Pancreas (tissue), 10 donors: ENCODE measurements at regions not wholly inside any gene's neighbourhood (a gene's known extent, or its start where the extent isn't known, plus 50 kb on each side); places are given as distances from the start of the nearest gene placed in this dataset.

Experiments
- ATAC-seq, 4 donors: fragments of 200-7000 bp; cut with Tn5 transposase; one replicate each; pipeline versions ENCODE4 v1.8.0 to v1.9.1; 2020; ENCODE audit warnings: mild to moderate bottlenecking in 4 of 4, moderate library complexity in 4 of 4
- DNase-seq, 6 donors: peaks; one replicate each; pipeline ENCODE4 v3.0.0-alpha.2; 2020
- FAIRE-seq: peaks from 2 replicates; lab custom pipeline; 2012; peaks lifted over from hg19 to GRCh38; lab: Jason Lieb, UNC
- H3K27ac ChIP-seq, 4 donors: fragments of 200-600 bp; sonication (generic); 1 replicate in 3 of 4; 2 replicates in 1 of 4; pipeline versions ENCODE4 v1.5.0 to v1.8.0; 2020
- H3K27me3 ChIP-seq, 4 donors: fragments of 200-600 bp; one replicate each; pipeline ENCODE4 v1.8.0; 2021
- H3K36me3 ChIP-seq, 3 donors: fragments of 200-600 bp; sonication (generic) in 1 of 3; one replicate each; pipeline versions ENCODE4 v1.5.0 to v1.8.0; 2020 to 2021
- H3K4me1 ChIP-seq, 3 donors: fragments of 200-600 bp; one replicate each; pipeline ENCODE4 v1.8.0; 2021
- H3K4me3 ChIP-seq, 4 donors: fragments of 200-600 bp; sonication (generic) in 2 of 4; one replicate each; pipeline versions ENCODE4 v1.5.0 to v1.8.0; 2020 to 2021
- H3K9me3 ChIP-seq, 4 donors: fragments of 200-600 bp; one replicate each; pipeline ENCODE4 v1.8.0; 2021
- CTCF ChIP-seq, 4 donors: fragments of 200-600 bp; sonication (generic) in 3 of 4; IDR thresholded peaks; one replicate each; pipeline versions ENCODE4 v1.5.0 to v1.8.0; 2021; ENCODE audit warnings: antibody characterized with exemption in 4 of 4
- WGBS, 2 donors: extraction: QIAGEN DNeasy Blood & Tissue Kit; methylation state at CpG; one replicate each; pipeline ENCODE4 v1.1.7; 2013; 5-methylcytosine and 5-hydroxymethylcytosine counted together
- intact Hi-C, 3 donors: fragments of 100-400 bp; cut with DNase I; formaldehyde crosslinking; loops; one replicate each; pipeline versions ENCODE4 v1.11.1 to v1.14.2; 2022
- donor health status: healthy with polysubstance abuse.
- donor health status: DM: no; HTN: no; CAD: no; lungs with moderate emphysema.
- donor health status: DM: no; HTN: no; CAD: no.
- donor health status: control.
- donor health status: control.
- donor health status: Bipolar disorder and iron deficiency.
- donor health status: DM: yes; HTN: yes; CAD: no.
- donor health status: DM: no; HTN: no; CAD: no.
- donor health status: DM: no; HTN: no; CAD: no.
- donor health status: DM: yes; HTN: yes; CAD: no.

- no peak overlapping the region for H3K4me3 ChIP-seq
- no peaks in the 10 kb centered on the region for H3K9me3 ChIP-seq
- no peak for DNase-seq
- H3K27ac ChIP-seq = no peak overlapping the region
- no peaks in the 10 kb centered on the region for H3K27me3 ChIP-seq
- FAIRE-seq = no peak
- no peak for TF ChIP-seq CTCF (IDR thresholded peaks at IDR 0.05)
- WGBS, 2 donors = 21 to 25% methylated on average over 1 of the region's 1 CpG
- intact Hi-C loops = no loop called here
- no peak for ATAC-seq
- no peaks in the 10 kb centered on the region for H3K4me1 ChIP-seq
- no peaks in the 10 kb centered on the region for H3K36me3 ChIP-seq
Measured at GRCh38 chr1:188432427-188432826, 1603.7 kb downstream of the PLA2G4A start.

DNA sequence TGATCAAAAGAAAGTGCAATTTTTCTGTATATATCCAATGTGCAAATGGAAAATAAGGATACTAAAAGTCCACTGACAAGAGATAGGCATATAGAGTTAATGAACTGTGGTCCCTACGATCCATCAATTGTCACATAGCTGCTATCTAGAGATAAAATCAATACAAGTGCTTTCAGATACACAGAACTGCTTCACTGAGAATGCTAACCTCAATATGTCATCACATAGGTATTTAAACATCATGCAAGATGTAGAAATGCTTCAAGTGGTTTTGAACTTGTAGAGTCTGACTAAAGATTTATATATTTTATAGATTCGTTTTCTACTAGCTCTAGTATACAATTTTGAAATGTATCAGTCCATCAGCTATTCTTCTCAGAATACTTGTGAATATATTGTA is 1604.7 kb downstream of the PLA2G4A start:
- no peak for ATAC-seq
- intact Hi-C loops = no loop called here
- 20 to 21% methylated on average over 2 of the region's 2 CpGs for WGBS, 2 donors
- FAIRE-seq = no peak
- no peak for TF ChIP-seq CTCF (IDR thresholded peaks at IDR 0.05)
- no peak overlapping the region for H3K4me3 ChIP-seq
- no peak overlapping the region for H3K27ac ChIP-seq
- no peak for DNase-seq
- no peaks in the 10 kb centered on the region for H3K9me3 ChIP-seq
- H3K27me3 ChIP-seq = no peaks in the 10 kb centered on the region
- no peaks in the 10 kb centered on the region for H3K36me3 ChIP-seq
- no peaks in the 10 kb centered on the region for H3K4me1 ChIP-seq

DNA sequence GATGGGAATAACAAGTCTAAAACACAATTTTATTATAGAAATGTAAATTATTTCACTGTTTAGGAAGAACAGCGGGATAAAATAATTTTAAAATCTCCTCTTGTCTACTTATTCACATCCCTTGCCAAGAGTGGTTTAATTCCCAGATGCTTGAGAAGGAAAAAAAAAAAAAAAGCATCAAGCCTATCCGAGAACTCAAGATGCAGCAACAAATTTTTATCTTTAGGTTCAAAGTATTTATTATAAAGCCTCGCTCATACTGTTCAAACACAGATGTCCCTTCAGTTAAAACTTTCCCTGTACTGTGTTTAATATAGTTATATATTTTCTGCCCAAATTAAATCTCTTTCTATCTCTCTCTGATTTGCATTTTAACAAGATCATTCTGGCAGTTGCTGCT is 1615.8 kb downstream of the PLA2G4A start:
- intact Hi-C loops = no loop called here
- no peak for TF ChIP-seq CTCF (IDR thresholded peaks at IDR 0.05)
- ATAC-seq (no peak), FAIRE-seq (no peak), DNase-seq (no peak)
- WGBS, 2 donors = 50 to 52% methylated on average over 3 of the region's 3 CpGs
- Histone ChIP-seq H3K27ac (no peak overlapping the region), H3K9me3 (no peaks in the 10 kb centered on the region), H3K27me3 (no peaks in the 10 kb centered on the region), H3K36me3 (no peaks in the 10 kb centered on the region), H3K4me3 (no peak overlapping the region), H3K4me1 (no peaks in the 10 kb centered on the region)

GRCh38 chr1:188462837-188463236 is 1634.1 kb downstream of the PLA2G4A start:
- Histone ChIP-seq H3K36me3 (no peaks in the 10 kb centered on the region), H3K27me3 (no peaks in the 10 kb centered on the region), H3K9me3 (no peaks in the 10 kb centered on the region), H3K4me1 (no peaks in the 10 kb centered on the region), H3K27ac (no peak overlapping the region), H3K4me3 (no peak overlapping the region)
- ATAC-seq (no peak), DNase-seq (no peak), FAIRE-seq (no peak)
- TF ChIP-seq CTCF (IDR thresholded peaks at IDR 0.05) = no peak
- intact Hi-C loops = no loop called here

GRCh38 chr1:188463919-188464318 is 1635.2 kb downstream of the PLA2G4A start:
- Histone ChIP-seq H3K27ac (no peak overlapping the region), H3K27me3 (no peaks in the 10 kb centered on the region), H3K4me1 (no peaks in the 10 kb centered on the region), H3K9me3 (no peaks in the 10 kb centered on the region), H3K4me3 (no peak overlapping the region), H3K36me3 (no peaks in the 10 kb centered on the region)
- ATAC-seq (no peak), FAIRE-seq (no peak), DNase-seq (no peak)
- WGBS, 2 donors = 49 to 52% methylated on average over 2 of the region's 2 CpGs
- intact Hi-C loops = no loop called here
- no peak for TF ChIP-seq CTCF (IDR thresholded peaks at IDR 0.05)
